HCT116 (cell line): ENCODE measurements at regions not wholly inside any gene's neighbourhood (a gene's known extent, or its start where the extent isn't known, plus 50 kb on each side); places are given as distances from the start of the nearest gene placed in this dataset.

ENCODE experiments used
- ATAC-seq: fragments of 200-7000 bp; cut with Tn5 transposase; 2 replicates; pipeline ENCODE4 v1.9.1; 2020; ENCODE audit warnings: mild to moderate bottlenecking, moderate library complexity
- BruUV-seq: library from RNA; stranded (reverse); fragments of 400-500 nt; replicated peaks from 2 replicates; lab custom pipeline; 2021; lab: Mats Ljungman, UMichigan
- CTCF ChIA-PET: fragments of 300-600 bp; sonication (Branson Sonifier 250); formaldehyde crosslinking; loops from one replicate; lab custom pipeline; 2021; ENCODE audit warnings: antibody characterized with exemption; lab: Charles Lee
- POLR2A ChIA-PET: fragments of 300-600, 350-600 bp; sonication (Branson Sonifier 250); formaldehyde crosslinking; loops from one replicate; lab custom pipeline; 2021; ENCODE audit warnings: antibody characterized with exemption; lab: Charles Lee
- RAD21 ChIA-PET, 2 experiments: fragments of 300-600 bp; sonication (Branson Sonifier 250); formaldehyde crosslinking; loops; one replicate each; lab custom pipeline; 2023; ENCODE audit warnings: low total read pairs in 2 of 2; ENCODE audit not compliant: uncharacterized antibody in 2 of 2, unreplicated experiment in 2 of 2, low non-redundant PET in 1 of 2; lab: Charles Lee
- DNase-seq: peaks from one replicate; pipeline ENCODE4 v3.0.0-alpha.2; 2010; ENCODE audit warnings: low read depth, low spot score
- H2AFZ ChIP-seq: fragments of 200-600 bp; shearing (Covaris generic), sonication (generic); 2 replicates; pipeline ENCODE4 v1.6.1; 2017; ENCODE audit warnings: low read depth, mixed run types, mixed read lengths, antibody characterized with exemption, low read length; ENCODE audit not compliant: poor library complexity, severe bottlenecking
- H3K27ac ChIP-seq: 2 replicates; pipeline ENCODE4 v1.5.1; 2012; ENCODE audit warnings: low read depth, low read length
- H3K27me3 ChIP-seq: fragments of 200-600 bp; sonication (generic); 2 replicates; pipeline ENCODE4 v1.6.1; 2016; ENCODE audit warnings: mixed run types, low read length, mixed read lengths; ENCODE audit not compliant: insufficient read depth
- H3K36me3 ChIP-seq, 2 experiments: fragments of 200-500 bp in 1 of 2; fragments of 200-600 bp in 1 of 2; sonication (Bioruptor generic) in 1 of 2; sonication (generic) in 1 of 2; 2 replicates each; pipeline versions ENCODE4 v1.5.1 to v1.6.1; 2014 to 2016; ENCODE audit warnings: low read length in 2 of 2, inconsistent platforms in 1 of 2, mixed read lengths in 1 of 2, mixed run types in 1 of 2; ENCODE audit not compliant: insufficient read depth in 2 of 2, control insufficient read depth in 1 of 2
- H3K4me1 ChIP-seq, 2 experiments: fragments of 200-600 bp in 1 of 2; sonication (generic) in 1 of 2; 2 replicates each; pipeline versions ENCODE4 v1.5.1 to v1.6.1; 2012 to 2017; ENCODE audit warnings: low read length in 2 of 2, inconsistent platforms in 1 of 2, mild to moderate bottlenecking in 1 of 2, mixed read lengths in 1 of 2, mixed run types in 1 of 2, moderate library complexity in 1 of 2; ENCODE audit not compliant: insufficient read depth in 2 of 2, control insufficient read depth in 1 of 2
- H3K4me2 ChIP-seq: fragments of 200-600 bp; sonication (generic); 2 replicates; pipeline ENCODE4 v1.6.1; 2017; ENCODE audit warnings: mixed run types, low read length, mixed read lengths
- H3K4me3 ChIP-seq, 2 experiments: fragments of 200-600 bp in 1 of 2; sonication (generic) in 1 of 2; replicated peaks in 1 of 2; 2 replicates each; pipeline ENCODE4 v1.5.1; 2011 to 2016; ENCODE audit warnings: low read length in 2 of 2, control low read depth in 1 of 2, low read depth in 1 of 2, mild to moderate bottlenecking in 1 of 2, mixed read lengths in 1 of 2, mixed run types in 1 of 2
- H3K79me2 ChIP-seq: fragments of 200-600 bp; sonication (generic); 2 replicates; pipeline ENCODE4 v1.6.1; 2017; ENCODE audit warnings: mild to moderate bottlenecking, mixed run types, low read length, moderate library complexity, mixed read lengths; ENCODE audit not compliant: insufficient read depth
- H3K9ac ChIP-seq: fragments of 200-600 bp; sonication (generic); 2 replicates; pipeline ENCODE4 v1.6.1; 2016; ENCODE audit warnings: low read length, mixed read lengths
- H3K9me2 ChIP-seq: fragments of 200-600 bp; sonication (generic), shearing (Covaris generic); 2 replicates; pipeline ENCODE4 v1.6.1; 2017; ENCODE audit warnings: mixed run types, mild to moderate bottlenecking, moderate library complexity; ENCODE audit not compliant: insufficient read depth
- H3K9me3 ChIP-seq, 2 experiments: fragments of 200-500 bp in 1 of 2; fragments of 200-600 bp in 1 of 2; sonication (Bioruptor generic) in 1 of 2; sonication (generic) in 1 of 2; 2 replicates each; pipeline ENCODE4 v1.6.1; 2014 to 2017; ENCODE audit warnings: low read length in 2 of 2, mixed read lengths in 2 of 2, inconsistent platforms in 1 of 2, low read depth in 1 of 2, mild to moderate bottlenecking in 1 of 2, mixed run types in 1 of 2, moderate library complexity in 1 of 2; ENCODE audit not compliant: control insufficient read depth in 1 of 2, insufficient read depth in 1 of 2
- H4K20me1 ChIP-seq: fragments of 200-600 bp; sonication (generic), shearing (Covaris generic); 2 replicates; pipeline ENCODE4 v1.6.1; 2017; ENCODE audit warnings: mixed run types, mild to moderate bottlenecking, moderate library complexity; ENCODE audit not compliant: insufficient read depth
- CBX3 ChIP-seq: IDR thresholded peaks from 2 replicates; pipeline ENCODE4 v1.6.1; 2012; ENCODE audit warnings: low read depth
- CEBPB ChIP-seq: IDR thresholded peaks from 2 replicates; pipeline ENCODE4 v1.6.1; 2012; ENCODE audit warnings: low read depth
- ELF1 ChIP-seq: IDR thresholded peaks from 2 replicates; pipeline ENCODE4 v1.6.1; 2012; ENCODE audit warnings: low read depth, borderline replicate concordance
- EZH2 ChIP-seq: fragments of 200-600 bp; sonication (generic); IDR thresholded peaks from 2 replicates; pipeline ENCODE4 v1.6.1; 2017; ENCODE audit warnings: antibody characterized with exemption, mixed run types
- EZH2phosphoT487 ChIP-seq: fragments of 200-600 bp; IDR thresholded peaks from 2 replicates; pipeline ENCODE4 v1.6.1; 2018; ENCODE audit warnings: antibody characterized with exemption, borderline replicate concordance
- FOSL1 ChIP-seq: IDR thresholded peaks from 2 replicates; pipeline ENCODE4 v1.6.1; 2012; ENCODE audit warnings: low read depth
- JUND ChIP-seq: IDR thresholded peaks from 2 replicates; pipeline ENCODE4 v1.6.1; 2012
- POLR2AphosphoS5 ChIP-seq: IDR thresholded peaks from 2 replicates; pipeline ENCODE4 v1.6.1; 2011; ENCODE audit warnings: mild to moderate bottlenecking, low read depth, low read length, moderate library complexity
- SP1 ChIP-seq: IDR thresholded peaks from 2 replicates; pipeline ENCODE4 v1.6.1; 2012; ENCODE audit warnings: low read depth
- SRF ChIP-seq: IDR thresholded peaks from 2 replicates; pipeline ENCODE4 v1.6.1; 2012; ENCODE audit warnings: low read depth
- TCF7L2 ChIP-seq: IDR thresholded peaks from 2 replicates; pipeline ENCODE4 v1.7.0; 2011; ENCODE audit warnings: borderline replicate concordance, inconsistent platforms; ENCODE audit not compliant: insufficient read depth, insufficient read length; ENCODE audit errors: extremely low read depth
- YY1 ChIP-seq: IDR thresholded peaks from 2 replicates; pipeline ENCODE4 v1.6.1; 2011; ENCODE audit warnings: low read length, low read depth, moderate library complexity, mild to moderate bottlenecking; ENCODE audit not compliant: insufficient replicate concordance; ENCODE audit errors: extremely low read depth
- ZNF274 ChIP-seq: fragments of 200-500 bp; sonication (Bioruptor generic); IDR thresholded peaks from 2 replicates; pipeline ENCODE4 v1.6.1; 2014; ENCODE audit warnings: mild to moderate bottlenecking, low read depth, low read length, inconsistent platforms
- intact Hi-C: fragments of 100-400 bp; cut with micrococcal nuclease; formaldehyde crosslinking; loops from 2 replicates; pipeline ENCODE4 v1.10.0; 2022
- TF ChIP-seq, protein P1 (sequence below): IDR thresholded peaks from 2 replicates; pipeline ENCODE4 v1.6.1; 2012
- TF ChIP-seq, protein P2 (sequence below): IDR thresholded peaks from 2 replicates; pipeline ENCODE4 v1.6.1; 2011; ENCODE audit warnings: mild to moderate bottlenecking, low read length, moderate library complexity; ENCODE audit not compliant: insufficient replicate concordance; ENCODE audit errors: extremely low read depth
- TF ChIP-seq, protein P3 (sequence below): IDR thresholded peaks from 2 replicates; pipeline ENCODE4 v1.6.1; 2012; ENCODE audit warnings: low read depth
- TF ChIP-seq, protein P4 (sequence below): IDR thresholded peaks from 2 replicates; pipeline ENCODE4 v1.6.1; 2012

DNA sequence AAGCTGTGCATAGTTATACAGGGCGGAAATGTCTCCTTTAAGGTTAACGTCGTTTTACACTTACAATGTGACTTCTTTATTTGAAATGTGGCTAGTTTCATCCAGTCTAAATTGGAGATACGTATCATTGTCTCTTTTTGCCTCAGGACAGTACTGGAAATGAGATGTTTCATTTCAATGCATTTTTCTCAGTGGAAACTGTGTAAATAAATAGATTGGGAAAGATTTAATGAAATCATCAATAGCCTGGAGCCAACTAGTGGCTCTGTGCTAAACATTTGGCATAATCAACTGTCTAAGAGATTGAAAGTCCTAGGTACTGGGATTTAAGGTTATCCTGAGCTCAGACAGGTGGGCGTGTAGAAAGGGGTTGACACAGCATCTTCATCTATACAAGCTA, 691.5 kb upstream of the CCDC54 start:
- no peak overlapping the region for H3K4me3 ChIP-seq
- no peaks in the 10 kb centered on the region for H3K36me3 ChIP-seq
- no peaks in the 10 kb centered on the region for H3K9me3 ChIP-seq
- ATAC-seq (no peak), DNase-seq (no peak)
- H3K4me1 ChIP-seq = no peaks in the 10 kb centered on the region
- H3K9me2 ChIP-seq = no peaks in the 10 kb centered on the region
- CTCF ChIA-PET = no interaction called here
- BruUV-seq = no TSS peak
- H3K27ac ChIP-seq = no peak overlapping the region
- intact Hi-C loops = no loop called here
- RAD21 ChIA-PET = no interaction called here
- H3K79me2 ChIP-seq = no peaks in the 10 kb centered on the region
- POLR2A ChIA-PET = no interaction called here
- TF ChIP-seq, protein P1, sequence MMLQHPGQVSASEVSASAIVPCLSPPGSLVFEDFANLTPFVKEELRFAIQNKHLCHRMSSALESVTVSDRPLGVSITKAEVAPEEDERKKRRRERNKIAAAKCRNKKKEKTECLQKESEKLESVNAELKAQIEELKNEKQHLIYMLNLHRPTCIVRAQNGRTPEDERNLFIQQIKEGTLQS = no peak
- no peak for TF ChIP-seq FOSL1
- H3K9ac ChIP-seq = no peak overlapping the region
- no peak overlapping the region for H3K4me2 ChIP-seq
- no peaks in the 10 kb centered on the region for H3K27me3 ChIP-seq
- H2AFZ ChIP-seq = no peak overlapping the region
- no peaks in the 10 kb centered on the region for H4K20me1 ChIP-seq

DNA sequence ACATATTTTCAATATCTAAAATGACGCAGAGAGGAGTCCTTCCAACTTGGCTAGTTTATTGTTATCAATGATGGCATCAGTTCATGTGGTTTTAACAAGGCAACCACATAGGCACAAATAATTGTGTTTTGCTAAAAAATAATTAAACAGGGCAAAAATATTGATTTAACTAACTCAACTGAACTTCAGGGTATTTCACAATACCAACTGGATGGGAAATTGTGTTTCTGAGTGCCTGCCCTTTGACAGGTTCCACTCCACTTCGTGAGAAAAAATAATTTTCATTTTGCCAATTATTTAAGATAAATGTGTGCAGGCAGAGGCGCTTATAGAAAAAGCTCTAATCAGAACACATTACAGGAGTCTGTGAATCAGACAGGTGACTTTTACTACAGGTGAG, 689.3 kb upstream of the CCDC54 start:
- H3K4me1 ChIP-seq = no peaks in the 10 kb centered on the region
- no peak overlapping the region for H3K27ac ChIP-seq
- H3K4me2 ChIP-seq = no peak overlapping the region
- no peaks in the 10 kb centered on the region for H3K9me3 ChIP-seq
- ChIA-PET RAD21 (no interaction called here), POLR2A (no interaction called here), CTCF (no interaction called here)
- intact Hi-C loops = no loop called here
- H3K79me2 ChIP-seq = no peaks in the 10 kb centered on the region
- no peak overlapping the region for H2AFZ ChIP-seq
- H4K20me1 ChIP-seq = no peaks in the 10 kb centered on the region
- ATAC-seq (no peak), DNase-seq (no peak)
- no peaks in the 10 kb centered on the region for H3K36me3 ChIP-seq
- no peaks in the 10 kb centered on the region for H3K9me2 ChIP-seq
- no peak overlapping the region for H3K4me3 ChIP-seq
- no peak overlapping the region for H3K9ac ChIP-seq
- H3K27me3 ChIP-seq = no peaks in the 10 kb centered on the region
- no TSS peak for BruUV-seq
- TF ChIP-seq CEBPB (no peak), POLR2AphosphoS5 (no peak), CBX3 (no peak), SRF (no peak), JUND (no peak), EZH2 (no peak), ELF1 (no peak), SP1 (no peak), EZH2phosphoT487 (no peak), TCF7L2 (no peak), YY1 (no peak), ZNF274 (no peak)
- TF ChIP-seq, protein P2, sequence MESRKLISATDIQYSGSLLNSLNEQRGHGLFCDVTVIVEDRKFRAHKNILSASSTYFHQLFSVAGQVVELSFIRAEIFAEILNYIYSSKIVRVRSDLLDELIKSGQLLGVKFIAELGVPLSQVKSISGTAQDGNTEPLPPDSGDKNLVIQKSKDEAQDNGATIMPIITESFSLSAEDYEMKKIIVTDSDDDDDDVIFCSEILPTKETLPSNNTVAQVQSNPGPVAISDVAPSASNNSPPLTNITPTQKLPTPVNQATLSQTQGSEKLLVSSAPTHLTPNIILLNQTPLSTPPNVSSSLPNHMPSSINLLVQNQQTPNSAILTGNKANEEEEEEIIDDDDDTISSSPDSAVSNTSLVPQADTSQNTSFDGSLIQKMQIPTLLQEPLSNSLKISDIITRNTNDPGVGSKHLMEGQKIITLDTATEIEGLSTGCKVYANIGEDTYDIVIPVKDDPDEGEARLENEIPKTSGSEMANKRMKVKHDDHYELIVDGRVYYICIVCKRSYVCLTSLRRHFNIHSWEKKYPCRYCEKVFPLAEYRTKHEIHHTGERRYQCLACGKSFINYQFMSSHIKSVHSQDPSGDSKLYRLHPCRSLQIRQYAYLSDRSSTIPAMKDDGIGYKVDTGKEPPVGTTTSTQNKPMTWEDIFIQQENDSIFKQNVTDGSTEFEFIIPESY = no peak
- TF ChIP-seq, protein P3, sequence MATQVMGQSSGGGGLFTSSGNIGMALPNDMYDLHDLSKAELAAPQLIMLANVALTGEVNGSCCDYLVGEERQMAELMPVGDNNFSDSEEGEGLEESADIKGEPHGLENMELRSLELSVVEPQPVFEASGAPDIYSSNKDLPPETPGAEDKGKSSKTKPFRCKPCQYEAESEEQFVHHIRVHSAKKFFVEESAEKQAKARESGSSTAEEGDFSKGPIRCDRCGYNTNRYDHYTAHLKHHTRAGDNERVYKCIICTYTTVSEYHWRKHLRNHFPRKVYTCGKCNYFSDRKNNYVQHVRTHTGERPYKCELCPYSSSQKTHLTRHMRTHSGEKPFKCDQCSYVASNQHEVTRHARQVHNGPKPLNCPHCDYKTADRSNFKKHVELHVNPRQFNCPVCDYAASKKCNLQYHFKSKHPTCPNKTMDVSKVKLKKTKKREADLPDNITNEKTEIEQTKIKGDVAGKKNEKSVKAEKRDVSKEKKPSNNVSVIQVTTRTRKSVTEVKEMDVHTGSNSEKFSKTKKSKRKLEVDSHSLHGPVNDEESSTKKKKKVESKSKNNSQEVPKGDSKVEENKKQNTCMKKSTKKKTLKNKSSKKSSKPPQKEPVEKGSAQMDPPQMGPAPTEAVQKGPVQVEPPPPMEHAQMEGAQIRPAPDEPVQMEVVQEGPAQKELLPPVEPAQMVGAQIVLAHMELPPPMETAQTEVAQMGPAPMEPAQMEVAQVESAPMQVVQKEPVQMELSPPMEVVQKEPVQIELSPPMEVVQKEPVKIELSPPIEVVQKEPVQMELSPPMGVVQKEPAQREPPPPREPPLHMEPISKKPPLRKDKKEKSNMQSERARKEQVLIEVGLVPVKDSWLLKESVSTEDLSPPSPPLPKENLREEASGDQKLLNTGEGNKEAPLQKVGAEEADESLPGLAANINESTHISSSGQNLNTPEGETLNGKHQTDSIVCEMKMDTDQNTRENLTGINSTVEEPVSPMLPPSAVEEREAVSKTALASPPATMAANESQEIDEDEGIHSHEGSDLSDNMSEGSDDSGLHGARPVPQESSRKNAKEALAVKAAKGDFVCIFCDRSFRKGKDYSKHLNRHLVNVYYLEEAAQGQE = no peak
- TF ChIP-seq, protein P4, sequence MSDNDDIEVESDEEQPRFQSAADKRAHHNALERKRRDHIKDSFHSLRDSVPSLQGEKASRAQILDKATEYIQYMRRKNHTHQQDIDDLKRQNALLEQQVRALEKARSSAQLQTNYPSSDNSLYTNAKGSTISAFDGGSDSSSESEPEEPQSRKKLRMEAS = no peak
